ENCODE measurements at regions not wholly inside any gene's neighbourhood (a gene's known extent, or its start where the extent isn't known, plus 50 kb on each side); places are given as distances from the start of the nearest gene placed in this dataset.

GRCh38 chr11:122363296-122363695 lies 247.3 kb upstream of the BLID start:
- H3K18ac ChIP-seq (ENCODE audit: extremely low read depth, low read length): no peak overlapping the region
- ChIA-PET CTCF (ENCODE audit: partially characterized antibody) (interaction anchor here (2.2 kb wide), 1 partner anchor 148 kb away, joined by 5 read pairs; no protein-coding TSS in a partner anchor), POLR2A (ENCODE audit: partially characterized antibody) (no interaction called here)
- H3K56ac ChIP-seq (replicated peaks; ENCODE audit: insufficient read length, low read depth, low read length): no peak overlapping the region
- no peak for FAIRE-seq
- no peak overlapping the region for H4K91ac ChIP-seq (replicated peaks; ENCODE audit: insufficient read length, low read length)
- H4K8ac ChIP-seq (ENCODE audit: extremely low read depth, insufficient read depth, low read length): no peak overlapping the region
- H2BK120ac ChIP-seq (replicated peaks; ENCODE audit: low read depth, low read length): no peak overlapping the region
- H2BK12ac ChIP-seq (ENCODE audit: low read depth, low read length): no peak overlapping the region
- DNase-seq (ENCODE audit: low read depth in 1 of 2, low spot score in 2 of 2): no peak
- no peaks in the 10 kb centered on the region for H3K79me1 ChIP-seq (ENCODE audit: low read depth, low read length)
- no peak overlapping the region for H3K4me3 ChIP-seq (ENCODE audit: extremely low read depth in 1 of 4, insufficient read depth in 2 of 4, low read depth in 3 of 4, low read length in 4 of 4)
- no peaks in the 10 kb centered on the region for H3K36me3 ChIP-seq (ENCODE audit: control insufficient read depth in 2 of 4, insufficient read depth in 4 of 4, low read length in 3 of 4)
- H3K9ac ChIP-seq (replicated peaks in 1 of 4; ENCODE audit: extremely low read depth in 1 of 4, low read depth in 3 of 4, low read length in 3 of 4): no peak overlapping the region
- H2BK5ac ChIP-seq (ENCODE audit: low read depth, low read length): no peak overlapping the region
- no peaks in the 10 kb centered on the region for H3K27me3 ChIP-seq (replicated peaks in 1 of 4; ENCODE audit: control insufficient read depth in 3 of 4, extremely low read depth in 1 of 4, insufficient read depth in 3 of 4, low read length in 3 of 4)
- no peak overlapping the region for H3K14ac ChIP-seq (ENCODE audit: insufficient read length)
- no peaks in the 10 kb centered on the region for H3K23me2 ChIP-seq (ENCODE audit: low read depth, low read length)
- no peak overlapping the region for H2BK15ac ChIP-seq (ENCODE audit: low read length)
- no peak overlapping the region for H3K27ac ChIP-seq (ENCODE audit: low read depth, low read length)
- no peaks in the 10 kb centered on the region for H3K79me2 ChIP-seq (ENCODE audit: control insufficient read depth in 1 of 2, insufficient read depth in 2 of 2, low read length in 2 of 2)
- 93% methylated on average over 5 of the region's 5 CpGs; no CpG with 5 or more reads in 1 of the 2 experiments for WGBS, 2 experiments (ENCODE audit: extremely low coverage in 1 of 2, insufficient coverage in 1 of 2, insufficient read length in 1 of 2, insufficient replicate concordance in 2 of 2, low coverage in 1 of 2, low lambda C conversion rate in 2 of 2, missing lambda C conversion rate in 1 of 2)
- H3K4me2 ChIP-seq (ENCODE audit: insufficient read depth in 1 of 2, low read depth in 2 of 2, low read length in 2 of 2): no peak overlapping the region
- peaks cover 0 to 3% (median 2%) of the 10 kb centered on the region in 4 experiments; a peak in 2 of 7 replicates for H3K4me1 ChIP-seq (replicated peaks in 1 of 4; ENCODE audit: control insufficient read depth in 3 of 4, insufficient read depth in 4 of 4, low read length in 3 of 4)
- H2AFZ ChIP-seq (ENCODE audit: low read length): no peak overlapping the region
- H4K5ac ChIP-seq (ENCODE audit: insufficient read length, low read depth, low read length): no peak overlapping the region
- H3K23ac ChIP-seq (ENCODE audit: insufficient read length): no peak overlapping the region
- no peaks in the 10 kb centered on the region for H3K9me3 ChIP-seq (ENCODE audit: insufficient read depth in 2 of 2, low read depth in 1 of 2, low read length in 1 of 2)
- H2BK20ac ChIP-seq (ENCODE audit: low read length): no peak overlapping the region
- no peak overlapping the region for H3K4ac ChIP-seq (replicated peaks; ENCODE audit: insufficient read length, low read depth, low read length)
- no peaks in the 10 kb centered on the region for H4K20me1 ChIP-seq (replicated peaks in 1 of 2; ENCODE audit: control insufficient read depth in 1 of 2, insufficient read depth in 2 of 2, low read length in 2 of 2)
- H2AK5ac ChIP-seq (ENCODE audit: low read depth, low read length): no peak overlapping the region
- TF ChIP-seq CBX5 (IDR thresholded peaks at IDR 0.05; ENCODE audit: low read depth, low read length) (no peak), CBX8 (IDR thresholded peaks at IDR 0.05; ENCODE audit: borderline replicate concordance, low read depth, low read length) (no peak), SP4 (IDR thresholded peaks at IDR 0.05; ENCODE audit: low read length) (no peak), JUN (IDR thresholded peaks at IDR 0.05; ENCODE audit: low read depth, low read length) (no peak), POLR2AphosphoS5 (IDR thresholded peaks at IDR 0.05; ENCODE audit: low read depth, low read length) (no peak), SAP30 (IDR thresholded peaks at IDR 0.05; ENCODE audit: insufficient read depth, insufficient replicate concordance, low read length) (no peak), TAF1 (IDR thresholded peaks at IDR 0.05; ENCODE audit: low read depth, low read length) (no peak), RNF2 (IDR thresholded peaks at IDR 0.05; ENCODE audit: borderline replicate concordance, low read depth, low read length, missing control alignments, poor library complexity, severe bottlenecking) (no peak), HDAC6 (IDR thresholded peaks at IDR 0.05; ENCODE audit: low read depth, low read length) (no peak), KDM5A (IDR thresholded peaks at IDR 0.05; ENCODE audit: low read length) (no peak), CTCF (IDR thresholded peaks at IDR 0.05; ENCODE audit: control extremely low read depth in 1 of 3, insufficient read depth in 1 of 3, low read depth in 1 of 3, low read length in 3 of 3) (no peak)

All from H1 (cell line).